ENCODE measurements at regions not wholly inside any gene's neighbourhood (a gene's known extent, or its start where the extent isn't known, plus 50 kb on each side); places are given as distances from the start of the nearest gene placed in this dataset.
"Not testable (repeated sequence)": the region's sequence is repeated elsewhere in the genome, so short reads cannot be mapped to it uniquely, and the experiment has no call there.

DNA sequence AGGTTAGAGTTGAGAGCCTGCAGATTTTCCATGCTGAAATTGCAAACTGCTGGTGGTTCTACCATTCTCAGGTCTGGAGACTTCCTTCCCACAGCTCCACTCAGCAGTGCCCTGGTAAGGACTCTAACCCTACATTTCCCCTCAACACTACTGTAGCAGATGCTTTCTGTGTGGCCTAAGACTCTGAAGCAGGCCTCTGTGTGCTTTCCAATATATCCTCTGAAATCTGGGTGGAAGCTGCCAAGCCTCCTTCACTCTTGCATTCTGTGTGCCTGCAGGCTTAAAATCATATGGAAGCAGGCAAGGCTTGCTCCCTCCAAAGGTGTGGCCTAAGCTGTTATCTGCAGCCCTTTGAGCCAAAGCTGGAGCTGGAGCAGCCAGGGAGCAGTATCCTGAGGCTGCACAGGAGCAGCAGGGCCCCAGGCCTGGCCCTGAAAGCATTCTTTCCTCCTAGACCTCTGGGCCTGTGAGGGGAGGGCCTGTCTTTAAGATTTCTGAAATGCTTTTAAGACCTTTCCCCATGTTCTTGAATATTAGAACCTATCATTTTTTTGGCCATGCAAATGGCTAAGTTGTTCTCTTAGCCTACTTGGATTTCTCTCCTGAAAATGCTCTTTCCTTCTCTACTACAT is 134.1 kb upstream of the TSHZ3 start:
- Histone ChIP-seq H3K79me2 (ENCODE audit: control insufficient read depth, insufficient read depth, low read length) (no peaks in the 10 kb centered on the region), H3K4me1 (ENCODE audit: control insufficient read depth, extremely low read depth, insufficient read depth, low read length) (no peaks in the 10 kb centered on the region), H3K9ac (ENCODE audit: control insufficient read depth, extremely low read depth, insufficient read depth, low read length) (no peak overlapping the region), H3K4me2 (ENCODE audit: control insufficient read depth, extremely low read depth, insufficient read depth, low read depth, low read length) (no peak overlapping the region), H2AFZ (ENCODE audit: control insufficient read depth, low read length) (no peak overlapping the region), H3K4me3 (ENCODE audit: control insufficient read depth in 2 of 3, extremely low read depth in 1 of 3, insufficient read depth in 2 of 3, low read depth in 1 of 3, low read length in 3 of 3) (no peak overlapping the region), H3K27ac (ENCODE audit: control insufficient read depth, insufficient read depth, low read length) (no peak overlapping the region), H3K27me3 (ENCODE audit: control insufficient read depth, extremely low read depth, insufficient read depth, low read length) (no peaks in the 10 kb centered on the region), H3K9me1 (ENCODE audit: control insufficient read depth, extremely low read depth, insufficient read depth, low read length) (no peaks in the 10 kb centered on the region), H4K20me1 (ENCODE audit: control insufficient read depth, extremely low read depth, insufficient read depth, low read length) (no peaks in the 10 kb centered on the region), H3K36me3 (ENCODE audit: control insufficient read depth in 2 of 2, extremely low read depth in 1 of 2, insufficient read depth in 2 of 2, low read length in 2 of 2) (no peaks in the 10 kb centered on the region), H3K9me3 (ENCODE audit: control insufficient read depth, low read depth, low read length) (no peaks in the 10 kb centered on the region)
- no peak for FAIRE-seq
- no peak for DNase-seq (ENCODE audit: low read depth, low spot score)
- TF ChIP-seq, protein P1, sequence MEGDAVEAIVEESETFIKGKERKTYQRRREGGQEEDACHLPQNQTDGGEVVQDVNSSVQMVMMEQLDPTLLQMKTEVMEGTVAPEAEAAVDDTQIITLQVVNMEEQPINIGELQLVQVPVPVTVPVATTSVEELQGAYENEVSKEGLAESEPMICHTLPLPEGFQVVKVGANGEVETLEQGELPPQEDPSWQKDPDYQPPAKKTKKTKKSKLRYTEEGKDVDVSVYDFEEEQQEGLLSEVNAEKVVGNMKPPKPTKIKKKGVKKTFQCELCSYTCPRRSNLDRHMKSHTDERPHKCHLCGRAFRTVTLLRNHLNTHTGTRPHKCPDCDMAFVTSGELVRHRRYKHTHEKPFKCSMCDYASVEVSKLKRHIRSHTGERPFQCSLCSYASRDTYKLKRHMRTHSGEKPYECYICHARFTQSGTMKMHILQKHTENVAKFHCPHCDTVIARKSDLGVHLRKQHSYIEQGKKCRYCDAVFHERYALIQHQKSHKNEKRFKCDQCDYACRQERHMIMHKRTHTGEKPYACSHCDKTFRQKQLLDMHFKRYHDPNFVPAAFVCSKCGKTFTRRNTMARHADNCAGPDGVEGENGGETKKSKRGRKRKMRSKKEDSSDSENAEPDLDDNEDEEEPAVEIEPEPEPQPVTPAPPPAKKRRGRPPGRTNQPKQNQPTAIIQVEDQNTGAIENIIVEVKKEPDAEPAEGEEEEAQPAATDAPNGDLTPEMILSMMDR (optimal IDR thresholded peaks at IDR 0.05 in 1 of 3, IDR thresholded peaks at IDR 0.05 in 1 of 3, conservative IDR thresholded peaks at IDR 0.05 in 1 of 3; ENCODE audit: extremely low read depth in 1 of 3, insufficient read depth in 2 of 3, low read length in 3 of 3) = no peak
- TF ChIP-seq EZH2 (IDR thresholded peaks at IDR 0.05; ENCODE audit: low read length) = no peak
- dilution Hi-C loops (cut with MboI; ENCODE audit: extremely low pct_ligation_motif_present, low sequenced_read_pairs) = no loop called here

DNA sequence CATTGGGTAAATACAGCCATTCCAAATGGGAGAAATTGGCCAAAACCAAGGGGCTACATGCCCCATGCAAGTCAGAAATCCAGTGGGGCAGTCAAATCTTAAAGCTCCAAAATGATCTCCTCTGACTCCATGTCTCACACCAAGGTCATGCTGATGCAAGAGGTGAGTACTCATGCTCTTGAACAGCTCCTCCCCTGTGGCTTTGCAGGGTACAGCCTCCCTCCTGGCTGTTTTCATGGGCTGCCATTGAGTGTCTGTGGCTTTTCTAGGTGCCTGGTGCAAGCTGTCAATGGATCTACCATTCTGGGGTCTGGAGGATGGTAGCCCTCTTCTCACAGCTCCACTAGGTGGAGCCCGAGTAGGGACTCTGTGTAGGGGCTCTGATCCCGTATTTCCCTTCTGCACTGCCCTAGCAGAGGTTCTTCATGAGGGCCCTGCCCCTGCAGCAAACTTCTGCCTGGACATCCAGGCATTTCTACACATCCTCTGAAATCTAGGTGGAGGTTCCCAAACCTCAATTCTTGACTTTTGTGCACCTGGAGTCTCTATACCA is 135.7 kb upstream of the TSHZ3 start:
- H3K9me1 ChIP-seq (ENCODE audit: control insufficient read depth, extremely low read depth, insufficient read depth, low read length); H3K36me3 ChIP-seq (ENCODE audit: control insufficient read depth in 2 of 2, extremely low read depth in 1 of 2, insufficient read depth in 2 of 2, low read length in 2 of 2); DNase-seq (ENCODE audit: low read depth, low spot score); H3K9me3 ChIP-seq (ENCODE audit: control insufficient read depth, low read depth, low read length); H3K4me3 ChIP-seq (ENCODE audit: control insufficient read depth in 2 of 3, extremely low read depth in 1 of 3, insufficient read depth in 2 of 3, low read depth in 1 of 3, low read length in 3 of 3); H3K27me3 ChIP-seq (ENCODE audit: control insufficient read depth, extremely low read depth, insufficient read depth, low read length); H3K4me2 ChIP-seq (ENCODE audit: control insufficient read depth, extremely low read depth, insufficient read depth, low read depth, low read length); H3K27ac ChIP-seq (ENCODE audit: control insufficient read depth, insufficient read depth, low read length); H3K4me1 ChIP-seq (ENCODE audit: control insufficient read depth, extremely low read depth, insufficient read depth, low read length); H2AFZ ChIP-seq (ENCODE audit: control insufficient read depth, low read length); H4K20me1 ChIP-seq (ENCODE audit: control insufficient read depth, extremely low read depth, insufficient read depth, low read length); H3K79me2 ChIP-seq (ENCODE audit: control insufficient read depth, insufficient read depth, low read length); FAIRE-seq; H3K9ac ChIP-seq (ENCODE audit: control insufficient read depth, extremely low read depth, insufficient read depth, low read length); dilution Hi-C loops (cut with MboI; ENCODE audit: extremely low pct_ligation_motif_present, low sequenced_read_pairs): not testable (repeated sequence)

DNA sequence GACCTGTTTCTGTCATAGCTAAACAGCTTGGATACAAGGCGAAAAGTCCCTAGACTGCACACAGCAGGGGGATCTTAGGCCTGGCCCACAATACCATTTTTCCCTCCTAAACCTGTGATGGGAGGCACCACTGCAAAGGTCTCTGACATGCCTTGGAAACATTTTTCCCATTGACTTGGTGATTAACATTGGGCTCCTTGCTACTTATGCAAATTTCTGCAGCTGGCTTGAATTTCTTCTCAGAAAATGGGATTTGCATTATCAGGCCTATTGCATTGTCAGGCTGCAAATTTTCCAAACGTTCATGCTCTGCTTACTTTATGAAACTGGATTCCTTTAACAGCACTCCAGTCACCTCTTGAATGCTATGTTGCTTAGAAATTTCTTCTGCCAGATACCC is 136.2 kb upstream of the TSHZ3 start:
- Histone ChIP-seq H3K4me3 (ENCODE audit: control insufficient read depth in 2 of 3, extremely low read depth in 1 of 3, insufficient read depth in 2 of 3, low read depth in 1 of 3, low read length in 3 of 3) (no peak overlapping the region), H3K4me2 (ENCODE audit: control insufficient read depth, extremely low read depth, insufficient read depth, low read depth, low read length) (no peak overlapping the region), H3K27me3 (ENCODE audit: control insufficient read depth, extremely low read depth, insufficient read depth, low read length) (no peaks in the 10 kb centered on the region), H4K20me1 (ENCODE audit: control insufficient read depth, extremely low read depth, insufficient read depth, low read length) (no peaks in the 10 kb centered on the region), H2AFZ (ENCODE audit: control insufficient read depth, low read length) (no peak overlapping the region), H3K9me3 (ENCODE audit: control insufficient read depth, low read depth, low read length) (no peaks in the 10 kb centered on the region), H3K36me3 (ENCODE audit: control insufficient read depth in 2 of 2, extremely low read depth in 1 of 2, insufficient read depth in 2 of 2, low read length in 2 of 2) (no peaks in the 10 kb centered on the region), H3K27ac (ENCODE audit: control insufficient read depth, insufficient read depth, low read length) (no peak overlapping the region), H3K9ac (ENCODE audit: control insufficient read depth, extremely low read depth, insufficient read depth, low read length) (no peak overlapping the region), H3K9me1 (ENCODE audit: control insufficient read depth, extremely low read depth, insufficient read depth, low read length) (no peaks in the 10 kb centered on the region), H3K4me1 (ENCODE audit: control insufficient read depth, extremely low read depth, insufficient read depth, low read length) (no peaks in the 10 kb centered on the region), H3K79me2 (ENCODE audit: control insufficient read depth, insufficient read depth, low read length) (no peaks in the 10 kb centered on the region)
- dilution Hi-C loops (cut with MboI; ENCODE audit: extremely low pct_ligation_motif_present, low sequenced_read_pairs) = no loop called here
- FAIRE-seq (no peak), DNase-seq (ENCODE audit: low read depth, low spot score) (no peak)
- no peak for TF ChIP-seq EZH2 (IDR thresholded peaks at IDR 0.05; ENCODE audit: low read length)
- TF ChIP-seq, protein P1 (optimal IDR thresholded peaks at IDR 0.05 in 1 of 3, IDR thresholded peaks at IDR 0.05 in 1 of 3, conservative IDR thresholded peaks at IDR 0.05 in 1 of 3; ENCODE audit: extremely low read depth in 1 of 3, insufficient read depth in 2 of 3, low read length in 3 of 3) = no peak

Measured in keratinocyte (primary cell).